H4 (cell line): ENCODE measurements at regions not wholly inside any gene's neighbourhood (a gene's known extent, or its start where the extent isn't known, plus 50 kb on each side); places are given as distances from the start of the nearest gene placed in this dataset.

ENCODE experiments used
- DNase-seq: peaks from one replicate; pipeline ENCODE4 v3.0.0-alpha.2; 2015; ENCODE audit warnings: low spot score

DNA sequence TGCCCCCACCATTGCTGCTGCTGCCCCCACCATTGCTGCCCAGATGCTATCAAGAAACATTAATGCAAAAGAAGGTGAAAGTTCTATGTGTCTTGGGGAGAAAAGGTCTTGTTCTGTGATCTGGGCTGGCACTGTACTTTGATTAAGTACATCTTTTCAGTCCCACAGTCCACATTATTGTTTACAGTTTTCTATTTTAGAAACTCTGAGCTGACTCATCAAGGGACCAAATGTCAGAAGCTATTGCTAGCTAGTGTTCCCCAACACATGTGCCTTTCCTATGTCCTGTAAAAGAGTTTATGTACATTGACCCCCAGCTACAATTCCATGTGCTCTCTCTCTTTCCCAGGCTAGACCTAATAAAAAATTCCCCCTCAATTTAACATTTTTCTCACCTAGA, 264.7 kb upstream of the NECTIN3 start:
- peak; percentile 7 for DNase-seq

DNA sequence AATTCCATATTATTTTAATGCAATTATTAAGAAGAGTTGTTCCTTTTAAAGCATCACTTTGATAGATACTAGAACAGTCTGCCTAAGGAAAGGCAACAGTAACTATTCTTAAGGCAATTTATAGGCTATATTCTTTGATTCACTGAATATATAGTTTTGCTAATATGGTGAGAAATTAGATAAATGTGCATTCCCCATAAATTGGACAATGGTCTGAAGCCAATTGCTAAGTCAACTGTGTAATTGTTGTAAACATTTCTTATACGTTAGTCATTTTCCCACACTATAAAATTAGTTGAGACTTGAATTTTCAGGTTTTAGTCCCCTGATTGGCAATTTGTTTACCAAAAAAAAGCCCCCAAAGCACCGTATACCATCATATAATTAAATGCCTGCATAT, 263.0 kb upstream of the NECTIN3 start:
- no peak for DNase-seq

DNA sequence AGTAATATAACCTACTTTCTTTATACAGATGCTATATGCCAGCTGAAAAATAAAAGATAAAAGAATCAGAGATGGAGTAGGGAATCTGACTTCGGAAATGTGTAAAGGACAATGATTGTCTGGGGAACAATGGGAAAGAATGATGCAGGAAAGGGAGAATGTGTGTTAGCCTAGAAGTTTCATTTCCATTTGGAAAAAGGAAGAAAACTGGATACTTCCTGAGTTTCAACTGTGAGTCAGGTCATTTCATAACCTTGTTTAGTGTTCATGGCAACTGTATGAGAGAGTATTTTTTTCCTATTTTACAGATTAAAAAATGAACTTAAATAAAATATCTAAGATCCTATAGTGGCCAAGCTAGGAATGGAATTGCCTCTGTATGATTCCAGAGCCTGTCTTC, 261.3 kb upstream of the NECTIN3 start:
- no peak for DNase-seq

DNA sequence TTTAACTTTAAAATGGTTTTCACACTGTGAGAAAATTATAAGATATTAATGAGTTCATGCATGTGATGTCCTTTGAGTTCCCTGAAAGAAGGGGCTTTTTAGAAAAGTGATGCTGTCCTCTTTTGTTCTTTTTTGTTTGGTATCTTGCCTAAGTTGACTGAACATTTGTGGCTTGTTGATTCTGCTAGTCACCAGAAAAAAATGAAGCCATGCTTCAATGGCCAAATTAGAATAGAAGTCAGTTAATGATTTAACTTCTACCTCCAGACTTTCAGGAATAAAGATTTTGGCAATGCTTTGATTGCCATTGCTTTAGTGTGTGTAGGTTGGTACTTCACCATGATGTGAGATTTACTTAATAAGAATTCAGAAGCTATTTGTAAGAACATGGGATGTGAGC, 260.6 kb upstream of the NECTIN3 start:
- DNase-seq: no peak

DNA sequence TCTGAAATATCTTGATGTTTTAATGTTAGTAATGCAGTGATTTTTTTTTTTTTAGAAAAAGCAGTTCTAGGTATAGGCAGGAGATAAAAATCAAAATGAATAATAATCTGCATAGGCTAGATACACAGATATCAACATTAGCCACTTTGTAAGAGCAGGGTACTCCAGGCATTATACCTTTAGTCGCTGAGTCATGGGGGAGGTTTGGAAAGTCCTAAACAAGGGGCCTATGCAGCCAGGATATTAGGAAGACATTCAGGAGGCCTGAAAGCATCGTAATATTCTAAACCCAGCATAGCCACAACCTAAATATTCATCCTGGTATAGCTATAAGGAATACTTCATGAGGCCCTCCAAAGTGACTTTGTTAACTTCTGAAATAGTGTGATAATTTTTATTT, 258.1 kb upstream of the NECTIN3 start:
- DNase-seq: peak; percentile 9

DNA sequence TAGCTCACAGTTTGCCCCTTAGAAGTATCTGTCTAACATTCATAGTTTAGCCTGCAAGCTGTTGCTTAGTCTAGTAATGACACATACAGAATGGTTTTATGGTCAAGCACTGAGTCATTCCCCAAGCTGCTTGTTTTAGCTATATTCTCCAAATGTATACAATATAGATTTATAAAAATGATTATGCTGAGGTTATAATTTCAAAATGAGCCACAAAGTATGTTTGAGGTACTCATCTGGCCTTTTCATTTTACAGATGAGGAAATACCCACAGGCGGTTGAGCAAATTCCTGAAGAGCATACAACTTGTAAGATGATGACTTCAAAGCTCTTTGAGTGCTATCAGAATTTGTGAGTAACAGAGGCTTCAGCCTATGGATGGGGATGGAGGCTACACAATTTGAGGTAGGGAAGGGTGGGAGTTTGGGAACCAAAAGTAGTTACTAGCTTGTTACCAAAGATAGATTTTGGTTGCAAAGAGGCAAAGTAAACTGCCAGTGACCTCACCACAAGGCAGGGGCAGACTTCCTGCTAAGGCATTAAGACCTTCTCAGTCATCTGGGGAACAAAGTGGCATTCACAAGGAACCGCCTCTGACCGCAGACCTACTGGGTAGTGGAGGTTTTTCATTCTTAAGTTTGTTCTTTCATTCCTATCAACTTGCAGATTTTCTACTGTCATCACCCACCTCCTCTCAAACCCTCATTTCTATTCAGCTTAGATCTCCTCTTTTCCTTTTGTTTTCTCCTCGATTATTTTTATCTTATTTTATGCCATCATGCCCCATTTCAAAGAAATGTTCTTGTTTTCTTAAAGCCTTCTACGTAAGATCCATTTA, 257.2 kb upstream of the NECTIN3 start:
- peak; percentile 98 for DNase-seq

DNA sequence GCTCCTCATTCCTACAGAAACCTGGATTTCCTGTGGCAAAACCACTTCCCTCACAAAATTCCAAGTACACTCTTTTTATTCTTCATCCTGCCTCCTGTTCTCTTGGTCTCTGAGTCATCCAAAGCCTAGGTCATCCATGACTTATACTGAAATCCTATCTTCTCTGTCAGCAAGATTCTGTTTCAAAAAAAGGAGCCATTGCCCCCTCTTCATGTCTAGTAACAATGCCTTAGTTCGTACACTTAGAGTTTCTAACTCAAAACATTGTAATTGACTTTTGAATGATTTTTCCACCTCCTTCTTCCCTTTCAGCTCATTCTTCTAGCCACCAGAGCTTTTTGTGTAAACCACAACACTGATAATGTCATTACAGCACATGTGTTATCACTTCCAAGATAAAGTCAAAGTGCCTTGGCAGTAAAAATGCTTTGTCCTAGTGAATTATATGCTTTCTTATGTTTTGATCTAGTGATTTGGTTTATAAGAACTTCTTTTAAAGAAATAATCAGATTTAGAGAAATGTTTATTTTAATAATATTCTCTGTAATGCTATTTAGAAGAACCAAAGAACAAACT, 256.5 kb upstream of the NECTIN3 start:
- DNase-seq: peak; percentile 95

DNA sequence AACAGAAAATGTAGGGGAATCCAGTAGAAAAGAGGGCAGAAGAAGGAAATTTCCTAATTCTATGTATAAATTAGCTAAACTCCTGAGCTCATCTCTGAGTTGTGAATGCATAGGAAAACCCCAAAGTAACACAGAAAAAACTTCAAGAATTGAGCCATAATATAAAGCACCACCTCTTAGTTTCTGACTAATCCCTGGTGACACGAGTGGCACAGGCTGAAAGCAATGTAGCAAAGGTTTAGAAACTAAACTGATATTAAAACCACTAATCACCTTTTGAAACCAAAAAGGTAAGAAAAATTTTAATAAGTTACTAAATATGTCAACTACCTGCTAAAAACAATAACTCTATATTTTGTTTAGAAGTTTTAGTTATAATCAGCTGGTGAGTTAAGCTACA, 255.6 kb upstream of the NECTIN3 start:
- DNase-seq: no peak

DNA sequence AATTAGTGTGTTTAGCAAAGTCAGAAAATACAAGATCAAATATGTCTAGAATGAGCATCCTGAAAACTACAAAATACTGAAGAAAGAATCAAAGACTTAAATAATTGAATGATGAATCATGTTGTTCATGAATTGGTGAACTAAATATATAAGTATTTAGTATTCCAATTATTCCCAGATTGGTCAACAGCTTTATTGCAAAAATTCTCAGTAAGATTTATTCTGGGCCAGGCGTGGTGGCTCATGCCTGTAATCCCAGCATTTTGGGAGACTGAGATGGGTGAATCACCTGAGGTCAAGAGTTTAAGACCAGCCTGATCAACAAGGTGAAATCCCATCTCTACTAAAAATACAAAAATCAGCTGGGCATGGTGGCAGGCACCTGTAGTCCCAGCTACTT, 250.0 kb upstream of the NECTIN3 start:
- no peak for DNase-seq

DNA sequence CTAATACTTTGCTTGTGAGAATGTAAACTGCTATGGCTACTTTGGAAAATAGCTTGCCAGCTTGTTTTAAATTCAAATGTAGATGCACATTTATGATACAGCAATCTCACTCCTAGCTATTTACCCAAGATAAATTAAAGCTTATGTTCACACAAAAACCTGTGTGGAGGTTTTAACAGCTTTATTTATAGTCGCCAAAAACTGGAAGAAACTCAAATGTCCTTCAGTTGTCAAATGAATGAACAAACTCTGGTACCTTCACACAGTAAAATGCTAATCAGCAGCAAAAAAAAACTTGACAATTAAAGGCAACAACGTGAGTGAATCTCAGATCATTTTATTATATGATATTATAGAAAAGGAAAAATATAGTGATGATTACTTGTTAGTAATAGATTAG, 248.6 kb upstream of the NECTIN3 start:
- no peak for DNase-seq

DNA sequence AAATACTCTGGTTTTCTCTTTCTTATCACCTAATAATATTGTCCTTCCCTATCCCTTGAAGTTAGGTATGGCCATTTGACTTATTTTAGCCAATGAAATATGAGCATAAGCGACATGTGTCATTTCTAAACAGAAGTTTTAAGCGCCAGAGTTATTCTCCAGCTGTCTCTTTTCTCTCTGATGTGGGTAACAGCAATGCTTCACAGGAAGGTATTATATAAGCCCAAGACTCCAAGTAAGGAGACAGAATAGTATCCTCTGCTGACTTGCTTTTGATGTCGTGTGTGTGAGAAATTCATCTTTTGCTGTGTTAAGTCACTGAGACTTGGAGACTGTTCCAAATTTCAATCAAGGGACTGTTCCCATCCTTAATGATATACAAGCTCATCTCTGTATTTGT, 224.6 kb upstream of the NECTIN3 start:
- no peak for DNase-seq

DNA sequence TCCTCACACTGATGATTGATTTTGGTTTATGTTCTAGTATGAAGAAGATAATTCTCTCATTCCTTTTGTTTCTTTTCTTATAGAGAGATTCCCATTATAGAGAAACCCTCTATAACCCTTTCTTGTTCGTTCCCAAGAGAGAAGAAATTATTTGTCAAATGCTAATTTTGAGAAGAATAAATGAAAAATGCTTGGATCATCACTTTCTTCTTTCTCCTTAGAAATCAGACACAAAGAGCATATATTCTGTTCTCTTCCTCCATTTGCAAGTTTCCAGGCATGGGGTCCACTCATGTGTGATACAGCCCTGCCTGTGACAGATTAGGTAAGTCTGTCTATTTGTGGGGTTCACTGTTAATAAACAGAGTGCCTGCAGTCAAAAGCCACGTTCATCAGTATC, 222.6 kb upstream of the NECTIN3 start:
- DNase-seq: no peak

DNA sequence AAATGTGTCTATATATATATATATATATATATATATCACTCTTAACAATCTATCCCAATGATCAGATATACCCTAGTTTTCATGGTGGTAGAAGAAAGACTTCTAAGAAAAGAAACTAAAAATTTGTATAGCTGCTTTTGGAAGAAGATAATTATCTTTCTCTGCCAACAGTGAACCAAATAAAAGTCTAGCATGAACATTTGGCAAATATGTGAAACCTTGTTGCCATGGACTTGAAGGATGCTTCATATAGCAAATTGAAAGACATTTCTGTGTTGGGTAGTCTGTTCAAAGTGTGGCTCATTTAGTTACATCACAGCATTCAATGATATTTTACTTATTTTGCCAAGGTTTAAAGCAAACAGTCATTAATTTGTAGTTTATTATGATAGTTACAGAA, 219.9 kb upstream of the NECTIN3 start:
- DNase-seq: no peak

DNA sequence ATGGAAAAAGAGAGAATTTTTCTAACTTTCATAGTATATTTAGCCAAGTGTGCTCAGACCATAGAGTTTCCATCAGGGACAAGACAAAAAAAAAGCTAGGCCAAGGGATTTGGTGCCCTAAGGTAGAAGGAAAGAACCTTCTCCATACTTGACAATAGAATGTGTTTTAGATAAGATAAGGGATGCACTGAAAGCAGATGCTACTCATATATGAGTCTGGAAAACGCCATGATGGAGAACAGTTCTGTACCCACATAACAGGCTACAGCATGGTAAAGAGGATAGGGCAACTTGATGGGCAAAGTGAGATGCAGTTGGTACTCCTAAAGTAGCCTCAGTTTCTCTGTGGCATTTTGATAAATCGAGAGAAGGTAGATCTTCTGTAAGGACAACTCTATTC, 216.4 kb upstream of the NECTIN3 start:
- DNase-seq: no peak

DNA sequence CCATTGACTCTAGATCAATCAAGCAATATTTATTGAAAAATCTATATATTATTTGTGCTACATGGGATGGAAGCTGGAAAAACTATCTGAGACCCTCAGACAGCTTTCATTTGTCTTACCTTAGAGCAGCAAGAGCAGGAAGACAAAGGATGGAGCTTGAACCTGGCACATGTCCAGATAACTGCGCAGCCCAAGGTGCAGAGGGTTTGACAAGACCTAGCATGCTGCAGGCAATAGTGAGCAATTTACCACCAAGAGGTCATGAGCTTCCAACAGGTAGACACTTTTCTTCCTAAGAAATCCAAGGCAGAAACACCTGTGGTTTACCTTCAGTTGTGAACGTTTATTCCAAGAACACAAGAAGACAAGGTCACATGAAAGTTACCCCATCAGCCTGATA, 214.7 kb upstream of the NECTIN3 start:
- no peak for DNase-seq

DNA sequence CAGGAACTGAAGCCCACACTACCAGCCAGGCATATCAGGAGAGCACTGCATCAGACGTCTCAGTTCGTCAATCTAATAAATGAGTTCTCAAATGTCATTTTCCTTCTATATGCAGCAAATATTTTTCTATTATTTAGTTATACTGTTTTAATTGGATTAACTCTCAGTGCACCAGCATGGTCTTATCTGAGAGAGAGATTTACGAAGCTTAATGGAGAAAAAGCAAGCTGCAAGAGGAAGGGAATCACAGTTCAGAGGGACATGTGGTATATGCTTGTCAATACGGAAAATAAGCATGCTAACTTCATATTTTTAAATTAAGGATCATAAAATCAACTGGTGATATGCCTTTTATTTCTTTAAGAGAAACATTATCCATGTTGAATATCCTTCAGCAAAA, 213.1 kb upstream of the NECTIN3 start:
- no peak for DNase-seq

DNA sequence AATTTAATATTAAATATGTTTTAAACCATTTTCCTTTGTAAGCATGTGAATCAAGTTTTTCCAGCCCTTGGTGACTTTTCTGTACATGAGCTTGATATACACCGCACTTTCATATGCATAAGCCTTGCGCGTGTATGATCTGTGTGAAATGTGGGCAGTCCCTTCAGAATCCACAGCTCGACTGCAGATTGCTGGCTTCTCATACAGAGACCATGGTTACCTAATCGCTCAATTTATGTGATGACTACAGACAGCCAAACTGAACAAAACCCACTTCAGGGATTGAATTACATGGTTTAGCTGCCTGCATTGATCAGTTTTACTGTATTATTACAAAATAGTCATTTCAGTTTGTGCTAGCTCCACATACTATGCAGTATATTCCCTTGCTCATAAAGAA, 212.3 kb upstream of the NECTIN3 start:
- no peak for DNase-seq

DNA sequence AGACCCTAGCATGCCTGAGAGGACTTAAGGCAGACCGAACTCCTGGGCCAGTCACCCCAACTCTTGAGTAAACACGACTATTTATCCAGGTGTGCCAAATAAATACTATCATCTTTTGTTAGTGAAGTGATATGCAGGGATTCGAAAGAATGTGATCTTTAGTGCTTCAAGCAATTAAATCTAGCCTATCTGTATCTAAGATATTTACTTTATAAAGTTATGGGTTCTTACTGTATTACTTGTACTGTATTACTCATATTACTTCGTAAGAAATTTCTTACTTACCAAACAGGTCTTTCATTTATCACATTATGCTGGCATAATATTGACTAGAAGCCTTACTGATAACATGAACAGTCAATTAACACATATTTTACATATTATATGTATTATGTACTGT, 211.6 kb upstream of the NECTIN3 start:
- DNase-seq: no peak

DNA sequence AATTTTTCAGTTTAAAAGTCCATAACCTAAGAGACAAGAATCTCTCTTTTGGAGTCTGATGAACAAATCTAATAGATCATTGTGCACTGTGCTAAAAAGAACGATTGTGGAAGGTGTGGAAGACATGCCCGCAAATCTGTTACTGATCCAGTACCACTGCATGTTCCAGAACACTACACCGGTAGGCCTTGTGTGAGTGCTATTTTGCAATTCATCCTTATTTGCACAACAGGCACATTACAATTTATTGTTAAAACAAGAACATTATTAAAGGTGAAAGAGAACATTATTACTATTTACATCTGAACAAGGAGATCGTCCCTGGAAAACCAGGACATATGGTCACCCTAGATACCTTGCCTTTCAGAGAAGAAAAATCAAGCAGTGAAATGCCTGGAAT, 205.7 kb upstream of the NECTIN3 start:
- DNase-seq: no peak

DNA sequence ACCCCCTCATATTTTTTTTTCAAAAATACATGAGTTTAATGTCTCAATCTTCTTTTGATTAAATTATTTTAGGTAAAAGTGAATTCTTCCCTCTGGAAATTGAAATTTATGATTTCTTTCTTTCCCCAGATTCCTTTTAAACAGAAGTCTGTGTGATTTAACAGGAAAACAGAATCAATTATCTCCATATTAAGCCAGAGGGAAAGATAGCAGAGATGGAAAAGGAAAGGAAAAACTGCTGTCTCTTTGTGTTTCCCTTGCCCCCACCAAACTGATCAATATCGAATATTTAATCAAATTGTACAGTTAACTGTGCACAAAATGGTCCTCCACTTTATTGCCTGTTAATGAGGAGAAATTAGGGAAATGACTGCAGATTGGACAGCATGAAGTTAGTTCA, 203.5 kb upstream of the NECTIN3 start:
- DNase-seq: no peak

DNA sequence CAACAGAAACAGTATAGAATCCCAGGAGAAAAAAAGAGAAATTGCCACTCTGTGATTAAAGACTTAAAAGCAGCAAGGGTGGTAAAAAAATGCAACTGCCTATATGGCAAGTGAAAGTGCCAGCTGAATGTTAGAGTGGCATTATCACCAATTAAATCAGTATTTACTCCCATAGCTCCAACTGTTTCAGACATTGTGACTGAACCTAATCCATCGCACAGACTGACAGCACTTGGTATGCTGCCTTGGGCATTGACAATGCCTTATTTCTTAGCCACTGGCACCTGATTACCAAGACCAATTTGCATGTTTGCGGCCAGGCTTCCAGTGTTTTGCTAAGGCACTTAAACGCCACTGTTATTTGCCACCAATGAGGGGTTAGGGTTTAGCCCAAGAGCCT, 201.9 kb upstream of the NECTIN3 start:
- DNase-seq: no peak

DNA sequence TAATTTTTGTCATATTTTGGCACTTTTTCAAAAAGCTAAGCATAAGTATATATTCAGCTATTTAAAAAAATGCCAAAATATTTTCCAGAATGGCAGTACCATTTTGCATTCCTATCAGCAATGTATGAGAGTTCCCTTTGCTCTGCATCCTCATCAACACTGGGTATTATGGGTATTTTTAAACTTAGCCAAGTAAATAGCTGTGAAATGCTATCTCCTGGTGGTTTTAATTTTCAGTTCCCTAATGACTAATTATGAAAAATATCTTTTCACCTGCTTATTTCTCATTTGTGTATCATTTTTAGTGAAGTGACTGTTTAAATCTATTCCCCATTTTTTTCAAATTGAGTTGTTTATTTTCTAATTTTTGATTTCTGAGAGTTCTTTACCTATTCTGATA, 199.7 kb upstream of the NECTIN3 start:
- no peak for DNase-seq

DNA sequence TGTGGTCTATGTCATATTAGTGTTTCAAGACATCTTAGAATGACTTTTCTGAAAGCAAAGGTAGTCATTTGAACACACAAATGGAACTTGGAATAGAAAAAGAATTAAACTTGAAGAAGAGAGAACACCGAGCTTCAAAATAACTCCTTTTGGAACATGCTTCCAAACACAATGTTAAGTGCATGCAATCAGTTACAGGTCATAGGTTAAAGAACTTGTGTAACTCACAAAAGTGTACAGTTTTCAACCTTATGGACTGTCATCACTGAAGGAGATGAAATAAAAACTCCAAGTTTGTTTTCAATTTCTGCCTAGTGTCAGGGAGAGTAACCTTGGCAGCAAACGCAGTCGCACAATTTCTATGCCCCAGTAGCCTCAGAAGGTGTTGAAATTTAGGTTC, 192.9 kb upstream of the NECTIN3 start:
- no peak for DNase-seq

DNA sequence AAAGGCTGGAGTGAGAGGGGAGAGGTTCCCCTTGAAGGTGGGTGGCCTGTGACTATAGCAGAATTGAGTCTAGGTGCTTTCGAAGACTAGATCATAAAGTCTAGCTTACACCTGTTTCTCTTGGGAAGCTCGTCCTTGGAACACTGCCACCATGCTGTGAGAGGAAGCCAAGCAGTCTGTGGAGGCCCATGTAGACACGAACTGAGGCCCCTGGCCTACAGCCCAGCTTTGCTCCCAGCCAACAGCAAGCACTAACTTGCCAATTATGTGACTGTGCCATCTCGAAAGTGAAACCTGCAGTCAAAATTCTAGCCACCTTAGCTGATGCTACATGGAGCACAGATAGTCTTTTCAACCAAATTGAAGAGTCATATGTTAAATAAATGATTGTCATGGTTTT, 190.5 kb upstream of the NECTIN3 start:
- peak; percentile 78 for DNase-seq
